Astrocyte of the cerebellum (primary cell): ENCODE measurements at regions not wholly inside any gene's neighbourhood (a gene's known extent, or its start where the extent isn't known, plus 50 kb on each side); places are given as distances from the start of the nearest gene placed in this dataset.

Source experiments
- DNase-seq: peaks from one replicate; pipeline ENCODE4 v3.0.0-alpha.2; 2011; ENCODE audit warnings: low read depth
- H3K4me3 ChIP-seq: 2 replicates; pipeline ENCODE4 v1.5.1; 2011; ENCODE audit warnings: mild to moderate bottlenecking, low read depth, low read length, moderate library complexity
- in situ Hi-C: cut with HindIII; loops from 2 replicates; pipeline ENCODE4 v1.10.0; 2017; ENCODE audit warnings: low sequenced_read_pairs
- TF ChIP-seq, protein P1 (sequence below): IDR thresholded peaks from 2 replicates; pipeline ENCODE4 v1.5.1; 2012; ENCODE audit warnings: low read length, low read depth, moderate library complexity, mild to moderate bottlenecking; ENCODE audit errors: missing control alignments

DNA sequence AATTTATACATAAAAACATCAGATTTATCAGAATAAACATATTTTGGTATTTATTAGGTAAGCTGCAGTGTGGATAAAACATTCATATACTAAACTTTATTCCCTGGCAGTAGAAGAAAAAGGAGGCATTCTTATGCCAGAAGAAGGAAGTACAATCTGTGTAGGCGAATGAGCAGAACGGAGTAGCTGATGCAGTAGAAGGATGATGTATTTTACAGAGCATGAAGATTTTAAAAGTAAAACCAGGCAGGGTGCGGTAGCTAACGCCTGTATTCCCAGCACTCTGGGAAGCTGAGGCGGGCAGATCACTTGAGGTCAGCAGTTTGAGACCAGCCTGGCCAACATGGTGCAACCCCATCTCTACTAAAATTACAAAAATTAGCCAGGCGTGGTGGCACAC is 294.9 kb upstream of the MKLN1 start:
- in situ Hi-C loops: no loop called here
- TF ChIP-seq, protein P1, sequence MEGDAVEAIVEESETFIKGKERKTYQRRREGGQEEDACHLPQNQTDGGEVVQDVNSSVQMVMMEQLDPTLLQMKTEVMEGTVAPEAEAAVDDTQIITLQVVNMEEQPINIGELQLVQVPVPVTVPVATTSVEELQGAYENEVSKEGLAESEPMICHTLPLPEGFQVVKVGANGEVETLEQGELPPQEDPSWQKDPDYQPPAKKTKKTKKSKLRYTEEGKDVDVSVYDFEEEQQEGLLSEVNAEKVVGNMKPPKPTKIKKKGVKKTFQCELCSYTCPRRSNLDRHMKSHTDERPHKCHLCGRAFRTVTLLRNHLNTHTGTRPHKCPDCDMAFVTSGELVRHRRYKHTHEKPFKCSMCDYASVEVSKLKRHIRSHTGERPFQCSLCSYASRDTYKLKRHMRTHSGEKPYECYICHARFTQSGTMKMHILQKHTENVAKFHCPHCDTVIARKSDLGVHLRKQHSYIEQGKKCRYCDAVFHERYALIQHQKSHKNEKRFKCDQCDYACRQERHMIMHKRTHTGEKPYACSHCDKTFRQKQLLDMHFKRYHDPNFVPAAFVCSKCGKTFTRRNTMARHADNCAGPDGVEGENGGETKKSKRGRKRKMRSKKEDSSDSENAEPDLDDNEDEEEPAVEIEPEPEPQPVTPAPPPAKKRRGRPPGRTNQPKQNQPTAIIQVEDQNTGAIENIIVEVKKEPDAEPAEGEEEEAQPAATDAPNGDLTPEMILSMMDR: no peak
- H3K4me3 ChIP-seq: no peak overlapping the region
- no peak for DNase-seq

DNA sequence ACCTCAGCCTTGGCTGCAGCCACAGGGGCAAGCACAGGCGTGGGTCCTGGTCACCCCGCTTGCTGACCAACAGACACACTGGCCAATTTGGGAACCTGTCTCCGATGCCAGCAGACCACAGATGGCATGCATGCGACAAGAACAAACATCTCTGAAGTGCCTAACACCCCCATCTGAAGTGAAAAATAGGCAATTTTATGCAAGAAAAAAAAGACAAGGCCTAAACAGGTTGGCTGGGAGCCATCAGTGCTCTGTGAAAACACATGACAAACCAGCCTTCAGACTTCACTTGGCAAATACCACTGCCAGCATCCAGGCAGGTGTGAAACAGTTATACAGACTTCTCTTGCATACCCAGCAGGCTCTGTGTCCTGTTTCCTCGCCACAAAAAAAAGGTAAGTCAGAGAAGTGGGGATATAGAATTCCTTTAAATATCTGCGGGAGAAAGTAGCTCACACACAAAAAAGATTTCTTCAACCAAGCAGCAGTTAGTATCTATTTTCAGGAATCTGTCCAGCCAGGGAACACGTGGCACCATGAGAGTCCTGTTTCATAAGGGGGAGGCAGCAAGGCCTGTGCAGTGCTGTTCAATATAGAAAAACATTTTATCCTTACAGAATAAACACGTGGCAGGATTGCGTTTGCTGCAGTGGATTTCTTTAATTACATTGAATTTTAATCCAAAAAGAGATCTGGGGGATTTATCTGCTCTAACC is 293.4 kb upstream of the MKLN1 start:
- no peak for DNase-seq
- in situ Hi-C loops: no loop called here
- H3K4me3 ChIP-seq: no peak overlapping the region
- TF ChIP-seq, protein P1: no peak

DNA sequence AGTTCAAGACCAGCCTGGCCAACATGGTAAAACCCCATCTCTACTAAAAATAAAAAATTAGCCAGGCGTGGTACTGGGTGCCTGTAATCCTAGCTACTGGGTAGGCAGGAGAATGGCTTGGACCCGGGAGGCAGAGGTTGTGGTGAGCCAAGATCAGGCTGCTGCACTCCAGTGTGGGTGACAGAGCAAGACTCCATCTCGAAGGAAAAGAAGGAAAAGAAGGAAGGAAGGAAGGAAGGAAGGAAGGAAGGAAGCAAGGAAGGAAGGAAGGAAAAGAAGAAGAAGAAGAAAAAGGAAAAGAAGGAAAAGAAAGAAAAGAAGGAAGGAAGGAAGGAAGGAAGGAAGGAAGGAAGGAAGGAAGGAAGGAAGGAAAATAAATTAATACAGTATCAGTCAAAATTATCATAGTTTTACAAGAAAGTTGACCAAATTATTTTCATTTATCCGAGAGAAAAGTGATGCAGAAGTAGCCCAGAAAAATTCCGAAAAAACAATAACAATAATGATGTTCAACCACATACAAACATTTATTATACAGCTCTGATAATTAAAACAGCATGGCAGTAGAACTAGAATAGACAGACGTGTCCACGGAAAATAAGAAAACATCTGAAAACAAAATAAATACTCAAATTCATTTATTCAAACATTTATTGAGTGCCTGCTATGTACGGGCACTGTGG is 292.4 kb upstream of the MKLN1 start:
- no peak overlapping the region for H3K4me3 ChIP-seq
- TF ChIP-seq, protein P1: no peak
- DNase-seq: no peak
- in situ Hi-C loops: no loop called here

DNA sequence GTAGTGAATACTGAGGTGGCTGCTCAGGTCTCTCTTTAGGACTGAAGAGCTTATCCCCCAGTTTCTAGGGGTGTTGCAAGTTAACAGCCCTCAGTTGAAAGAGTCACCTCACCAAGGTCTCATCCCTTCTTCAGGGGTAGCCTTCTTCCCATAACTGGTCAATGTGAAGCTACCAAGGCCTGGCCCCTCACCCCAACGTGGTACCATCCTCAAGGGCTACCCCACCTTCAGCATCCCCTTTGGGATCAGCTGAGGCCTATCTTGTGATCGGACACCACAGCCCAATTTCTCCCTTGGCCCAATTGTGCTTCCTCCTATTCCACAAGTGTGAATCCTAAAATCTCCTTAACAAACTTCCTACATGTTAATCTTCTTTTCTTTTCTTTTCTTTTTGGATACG is 289.5 kb upstream of the MKLN1 start:
- no peak for DNase-seq
- TF ChIP-seq, protein P1: no peak
- no peak overlapping the region for H3K4me3 ChIP-seq
- in situ Hi-C loops: no loop called here

DNA sequence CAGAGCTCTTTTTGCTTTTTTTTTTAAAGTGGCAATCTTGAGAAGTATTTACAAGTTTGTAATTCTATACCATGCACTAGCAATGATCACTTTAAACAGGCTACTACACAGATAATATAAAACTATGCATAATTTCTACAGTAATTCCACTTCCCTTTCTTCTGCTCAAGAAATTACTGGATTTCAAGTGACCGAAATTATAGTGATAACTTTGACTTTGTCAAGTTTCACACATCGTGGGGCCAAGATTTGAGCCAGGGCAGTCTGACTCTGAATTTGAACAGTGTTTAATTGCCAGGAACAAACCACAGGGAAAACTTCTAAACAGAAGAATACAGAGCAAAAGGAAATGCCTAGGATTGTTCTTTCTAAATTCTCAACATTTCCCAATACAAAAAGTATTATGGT is 288.3 kb upstream of the MKLN1 start:
- in situ Hi-C loops: no loop called here
- H3K4me3 ChIP-seq: no peak overlapping the region
- TF ChIP-seq, protein P1: no peak
- DNase-seq: no peak

DNA sequence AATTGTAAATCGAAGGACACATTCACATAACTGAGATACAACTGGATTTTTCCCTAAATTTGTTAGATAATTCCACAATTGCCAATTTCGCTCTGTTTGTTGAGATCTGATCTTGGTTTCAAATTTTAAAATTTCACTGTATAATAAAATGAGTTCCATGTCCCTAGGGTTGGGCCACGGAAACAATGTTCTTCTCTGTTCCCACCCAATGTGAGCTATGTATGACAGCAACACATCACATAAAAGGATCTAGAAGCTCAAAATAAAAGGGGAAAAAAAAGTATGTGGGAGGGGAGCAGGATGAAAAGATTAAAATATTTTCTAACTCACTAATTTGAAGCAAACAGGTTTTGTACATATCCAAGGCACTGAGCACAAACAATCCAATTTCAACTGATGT is 287.8 kb upstream of the MKLN1 start:
- TF ChIP-seq, protein P1: no peak
- no peak overlapping the region for H3K4me3 ChIP-seq
- in situ Hi-C loops: no loop called here
- no peak for DNase-seq
